IMR-90 (cell line): ENCODE measurements at regions not wholly inside any gene's neighbourhood (a gene's known extent, or its start where the extent isn't known, plus 50 kb on each side); places are given as distances from the start of the nearest gene placed in this dataset.

Experiments used
- ATAC-seq: fragments of 200-7000 bp; cut with Tn5 transposase; 2 replicates; pipeline ENCODE4 v1.9.1; 2020; ENCODE audit warnings: low read depth, mild to moderate bottlenecking, moderate library complexity
- BruUV-seq: library from RNA; stranded (reverse); fragments of 400-500 nt; replicated peaks from 2 replicates; lab custom pipeline; 2021; lab: Mats Ljungman, UMichigan
- CTCF ChIA-PET: fragments of 300-600 bp; formaldehyde crosslinking; extraction: SDS; loops from one replicate; lab custom pipeline; 2021; ENCODE audit warnings: antibody characterized with exemption; lab: Yijun Ruan, JAX
- POLR2A ChIA-PET: fragments of 300-600 bp; sonication (Branson Sonifier 250); formaldehyde crosslinking; loops from one replicate; lab custom pipeline; 2022; ENCODE audit warnings: antibody characterized with exemption; ENCODE audit not compliant: unreplicated experiment; lab: Charles Lee
- DNase-seq: peaks from one replicate; pipeline ENCODE4 v3.0.0; 2013
- H2AFZ ChIP-seq: replicated peaks from 2 replicates; pipeline ENCODE3; 2013; ENCODE audit warnings: low read length, mild to moderate bottlenecking; ENCODE audit not compliant: poor library complexity
- H2AK5ac ChIP-seq: 2 replicates; pipeline ENCODE4 v1.6.1; 2013; ENCODE audit warnings: low read depth, low read length, inconsistent platforms
- H2AK9ac ChIP-seq: replicated peaks from 2 replicates; pipeline ENCODE3; 2013; ENCODE audit warnings: mild to moderate bottlenecking, low read depth, low read length, moderate library complexity; ENCODE audit not compliant: poor library complexity
- H2BK120ac ChIP-seq: 2 replicates; pipeline ENCODE4 v1.6.1; 2013; ENCODE audit warnings: low read depth, low read length, inconsistent platforms
- H2BK15ac ChIP-seq: 3 replicates; pipeline ENCODE4 v1.6.1; 2013; ENCODE audit warnings: low read depth, low read length, inconsistent platforms
- H2BK20ac ChIP-seq: 2 replicates; pipeline ENCODE4 v1.6.1; 2013; ENCODE audit warnings: low read depth, mild to moderate bottlenecking, inconsistent platforms, low read length, moderate library complexity
- H2BK5ac ChIP-seq: 2 replicates; pipeline ENCODE4 v1.6.1; 2013; ENCODE audit warnings: mild to moderate bottlenecking, low read depth, low read length, inconsistent platforms; ENCODE audit not compliant: poor library complexity, severe bottlenecking
- H3K14ac ChIP-seq: replicated peaks from 2 replicates; pipeline ENCODE4 v1.6.1; 2013; ENCODE audit warnings: low read depth, low read length, inconsistent platforms
- H3K18ac ChIP-seq: 2 replicates; pipeline ENCODE4 v1.6.1; 2013; ENCODE audit warnings: low read depth, low read length, control low read depth
- H3K23ac ChIP-seq: 2 replicates; pipeline ENCODE4 v1.6.1; 2013; ENCODE audit warnings: low read depth, low read length, inconsistent platforms
- H3K27ac ChIP-seq: 2 replicates; pipeline ENCODE4 v1.5.1; 2013; ENCODE audit warnings: mild to moderate bottlenecking, control low read depth, low read length; ENCODE audit not compliant: insufficient read depth
- H3K27me3 ChIP-seq: 2 replicates; pipeline ENCODE4 v1.6.1; 2013; ENCODE audit warnings: low read length; ENCODE audit not compliant: control insufficient read depth, insufficient read depth
- H3K36me3 ChIP-seq: 2 replicates; pipeline ENCODE4 v1.6.1; 2013; ENCODE audit warnings: low read length, mixed read lengths; ENCODE audit not compliant: control insufficient read depth, insufficient read depth
- H3K4ac ChIP-seq: 2 replicates; pipeline ENCODE4 v1.6.1; 2013; ENCODE audit warnings: low read depth, low read length, inconsistent platforms
- H3K4me1 ChIP-seq: 2 replicates; pipeline ENCODE4 v1.6.1; 2013; ENCODE audit warnings: low read length, mixed read lengths; ENCODE audit not compliant: control insufficient read depth, insufficient read depth
- H3K4me2 ChIP-seq: 2 replicates; pipeline ENCODE4 v1.6.1; 2013; ENCODE audit warnings: low read depth, mild to moderate bottlenecking, control low read depth, low read length, moderate library complexity
- H3K4me3 ChIP-seq: 2 replicates; pipeline ENCODE4 v1.5.1; 2013; ENCODE audit warnings: low read depth, mild to moderate bottlenecking, control low read depth, low read length, moderate library complexity; ENCODE audit not compliant: insufficient read depth
- H3K56ac ChIP-seq: 2 replicates; pipeline ENCODE4 v1.6.1; 2013; ENCODE audit warnings: low read length, inconsistent platforms; ENCODE audit not compliant: insufficient read depth; ENCODE audit errors: extremely low read depth
- H3K79me1 ChIP-seq, 2 experiments: 2 replicates each; pipeline ENCODE4 v1.6.1; 2013; ENCODE audit warnings: low read length in 2 of 2, inconsistent platforms in 1 of 2, low read depth in 1 of 2
- H3K9ac ChIP-seq: 2 replicates; pipeline ENCODE4 v1.6.1; 2013; ENCODE audit warnings: low read depth, low read length, control low read depth
- H3K9me1 ChIP-seq: 2 replicates; pipeline ENCODE4 v1.6.1; 2013; ENCODE audit warnings: low read length, inconsistent platforms; ENCODE audit not compliant: insufficient read depth
- H3K9me3 ChIP-seq: 2 replicates; pipeline ENCODE4 v1.6.1; 2013; ENCODE audit warnings: low read length; ENCODE audit not compliant: control insufficient read depth, insufficient read depth
- H4K20me1 ChIP-seq: 2 replicates; pipeline ENCODE4 v1.6.1; 2013; ENCODE audit warnings: low read length, inconsistent platforms; ENCODE audit not compliant: insufficient read depth
- H4K5ac ChIP-seq: 2 replicates; pipeline ENCODE4 v1.6.1; 2013; ENCODE audit warnings: mild to moderate bottlenecking, low read depth, low read length, control low read depth
- H4K8ac ChIP-seq, 2 experiments: 2 replicates each; pipeline ENCODE4 v1.6.1; 2013; ENCODE audit warnings: low read depth in 2 of 2, low read length in 2 of 2, control low read depth in 1 of 2, inconsistent platforms in 1 of 2
- H4K91ac ChIP-seq: 2 replicates; pipeline ENCODE4 v1.6.1; 2013; ENCODE audit warnings: low read depth, low read length, inconsistent platforms; ENCODE audit not compliant: insufficient read depth
- BHLHE40 ChIP-seq: fragments of 150-350 bp; IDR thresholded peaks from 2 replicates; pipeline ENCODE4 v1.6.1; 2016; ENCODE audit warnings: mild to moderate bottlenecking, low read depth, low read length
- CHD1 ChIP-seq: IDR thresholded peaks from 2 replicates; pipeline ENCODE4 v1.6.1; 2012; ENCODE audit warnings: low read depth, low read length, improper control_type of control experiment
- FOS ChIP-seq: fragments of 150-350 bp; IDR thresholded peaks from 2 replicates; pipeline ENCODE4 v1.6.1; 2016; ENCODE audit warnings: low read depth, low read length
- MAFK ChIP-seq: IDR thresholded peaks from 2 replicates; pipeline ENCODE4 v1.6.1; 2012; ENCODE audit warnings: low read depth, low read length, improper control_type of control experiment
- MAZ ChIP-seq: IDR thresholded peaks from 2 replicates; pipeline ENCODE4 v1.6.1; 2012; ENCODE audit warnings: low read depth, mild to moderate bottlenecking, low read length, improper control_type of control experiment, moderate library complexity, borderline replicate concordance
- MXI1 ChIP-seq: IDR thresholded peaks from 2 replicates; pipeline ENCODE4 v1.6.1; 2012; ENCODE audit warnings: low read depth, mild to moderate bottlenecking, low read length, moderate library complexity, borderline replicate concordance
- POLR2A ChIP-seq: IDR thresholded peaks from 2 replicates; pipeline ENCODE4 v1.6.1; 2012; ENCODE audit warnings: mild to moderate bottlenecking, low read depth, low read length
- RAD21 ChIP-seq: IDR thresholded peaks from 2 replicates; pipeline ENCODE4 v1.6.1; 2012; ENCODE audit warnings: low read length, improper control_type of control experiment
- RCOR1 ChIP-seq: IDR thresholded peaks from 2 replicates; pipeline ENCODE4 v1.6.1; 2012; ENCODE audit warnings: mild to moderate bottlenecking, low read length, improper control_type of control experiment; ENCODE audit not compliant: insufficient replicate concordance
- RFX5 ChIP-seq: IDR thresholded peaks from 2 replicates; pipeline ENCODE4 v1.8.0; 2012; ENCODE audit warnings: low read depth, mild to moderate bottlenecking, low read length, moderate library complexity
- SMC3 ChIP-seq: fragments of 150-350 bp; IDR thresholded peaks from 2 replicates; pipeline ENCODE4 v1.6.1; 2016; ENCODE audit warnings: low read depth, mild to moderate bottlenecking, antibody characterized with exemption, low read length, moderate library complexity
- WGBS, 2 experiments: methylation state at CpG; one replicate each; pipeline versions ENCODE4 v1.1.5 to v1.1.7; 2013; ENCODE audit warnings: missing lambda C conversion rate in 2 of 2; ENCODE audit not compliant: insufficient read length in 1 of 2; ENCODE audit errors: extremely low coverage in 2 of 2; 5-methylcytosine and 5-hydroxymethylcytosine counted together
- dilution Hi-C: fragments of 300-500 bp; cut with HindIII; formaldehyde crosslinking; loops from one replicate; pipeline ENCODE4 v1.14.3; 2018; ENCODE audit warnings: low sequenced_read_pairs; ENCODE audit not compliant: unreplicated experiment
- in situ Hi-C: fragments of 300-500 bp; cut with MboI; formaldehyde crosslinking; loops from 3 replicates; pipeline ENCODE4 v1.14.3; 2019; ENCODE audit warnings: low sequenced_read_pairs, inconsistent platforms, mixed read lengths
- intact Hi-C: fragments of 100-400 bp; cut with micrococcal nuclease; formaldehyde crosslinking; loops from 2 replicates; pipeline ENCODE4 v1.10.0; 2022
- TF ChIP-seq, protein P1 (sequence below): fragments of 150-350 bp; IDR thresholded peaks from 2 replicates; pipeline ENCODE4 v1.6.1; 2016; ENCODE audit warnings: low read depth, mild to moderate bottlenecking, low read length, moderate library complexity, borderline replicate concordance
- TF ChIP-seq, protein P2 (sequence below): fragments of 150-350 bp; IDR thresholded peaks from 2 replicates; pipeline ENCODE4 v1.6.1; 2017; ENCODE audit warnings: mild to moderate bottlenecking, antibody characterized with exemption, low read length, low read depth
- TF ChIP-seq, protein P3 (sequence below): conservative IDR thresholded peaks from 2 replicates; pipeline ENCODE4 v1.5.1; 2012; ENCODE audit warnings: mild to moderate bottlenecking, low read depth, low read length, improper control_type of control experiment

DNA sequence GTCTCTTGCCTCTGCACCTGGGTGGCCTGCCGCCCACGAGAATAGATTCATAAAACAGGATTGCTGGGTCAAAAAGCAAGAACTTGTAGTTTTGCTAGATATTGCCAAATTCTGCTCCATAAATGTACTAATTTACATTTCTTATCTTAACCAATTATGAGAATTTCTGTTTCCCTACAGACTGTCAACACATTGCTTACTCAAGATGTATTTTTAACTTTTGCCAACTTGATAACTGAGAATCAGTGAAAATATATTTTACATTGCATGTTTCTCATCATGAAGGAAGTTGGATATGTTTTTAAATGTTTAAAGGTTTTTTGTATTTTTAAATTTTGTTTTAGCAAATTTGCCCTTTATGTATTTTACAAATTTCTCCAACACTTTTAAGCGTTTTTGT, 664.8 kb downstream of the MMUT start:
- Histone ChIP-seq H3K56ac (no peak overlapping the region), H3K9me1 (no peaks in the 10 kb centered on the region), H3K18ac (no peak overlapping the region), H3K79me1 (no peaks in the 10 kb centered on the region), H2AK9ac (no peak overlapping the region), H2BK120ac (no peak overlapping the region), H3K14ac (no peak overlapping the region), H4K5ac (no peak overlapping the region), H4K8ac (no peak overlapping the region), H3K27me3 (no peaks in the 10 kb centered on the region), H3K23ac (no peak overlapping the region), H3K4me1 (no peaks in the 10 kb centered on the region), H2BK5ac (no peak overlapping the region), H2BK20ac (no peak overlapping the region), H2BK15ac (no peak overlapping the region), H3K4me2 (no peak overlapping the region), H3K4ac (no peak overlapping the region), H2AFZ (no peak overlapping the region), H3K36me3 (no peaks in the 10 kb centered on the region), H3K4me3 (no peak overlapping the region), H4K20me1 (no peaks in the 10 kb centered on the region), H4K91ac (no peak overlapping the region), H2AK5ac (no peak overlapping the region), H3K27ac (no peak overlapping the region), H3K9ac (no peak overlapping the region), H3K9me3 (no peaks in the 10 kb centered on the region)
- ChIA-PET CTCF (no interaction called here), POLR2A (no interaction called here)
- in situ Hi-C loops: no loop called here
- TF ChIP-seq POLR2A: no peak
- TF ChIP-seq, protein P1, sequence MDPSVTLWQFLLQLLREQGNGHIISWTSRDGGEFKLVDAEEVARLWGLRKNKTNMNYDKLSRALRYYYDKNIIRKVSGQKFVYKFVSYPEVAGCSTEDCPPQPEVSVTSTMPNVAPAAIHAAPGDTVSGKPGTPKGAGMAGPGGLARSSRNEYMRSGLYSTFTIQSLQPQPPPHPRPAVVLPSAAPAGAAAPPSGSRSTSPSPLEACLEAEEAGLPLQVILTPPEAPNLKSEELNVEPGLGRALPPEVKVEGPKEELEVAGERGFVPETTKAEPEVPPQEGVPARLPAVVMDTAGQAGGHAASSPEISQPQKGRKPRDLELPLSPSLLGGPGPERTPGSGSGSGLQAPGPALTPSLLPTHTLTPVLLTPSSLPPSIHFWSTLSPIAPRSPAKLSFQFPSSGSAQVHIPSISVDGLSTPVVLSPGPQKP: no peak
- TF ChIP-seq BHLHE40: no peak
- TF ChIP-seq RFX5: no peak
- no peak for TF ChIP-seq CHD1
- TF ChIP-seq MAFK: no peak
- no peak for TF ChIP-seq SMC3
- no peak for TF ChIP-seq FOS
- no peak for TF ChIP-seq RAD21
- TF ChIP-seq MXI1: no peak
- no peak for TF ChIP-seq RCOR1
- TF ChIP-seq, protein P2, sequence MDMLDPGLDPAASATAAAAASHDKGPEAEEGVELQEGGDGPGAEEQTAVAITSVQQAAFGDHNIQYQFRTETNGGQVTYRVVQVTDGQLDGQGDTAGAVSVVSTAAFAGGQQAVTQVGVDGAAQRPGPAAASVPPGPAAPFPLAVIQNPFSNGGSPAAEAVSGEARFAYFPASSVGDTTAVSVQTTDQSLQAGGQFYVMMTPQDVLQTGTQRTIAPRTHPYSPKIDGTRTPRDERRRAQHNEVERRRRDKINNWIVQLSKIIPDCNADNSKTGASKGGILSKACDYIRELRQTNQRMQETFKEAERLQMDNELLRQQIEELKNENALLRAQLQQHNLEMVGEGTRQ: no peak
- no peak for TF ChIP-seq MAZ
- TF ChIP-seq, protein P3, sequence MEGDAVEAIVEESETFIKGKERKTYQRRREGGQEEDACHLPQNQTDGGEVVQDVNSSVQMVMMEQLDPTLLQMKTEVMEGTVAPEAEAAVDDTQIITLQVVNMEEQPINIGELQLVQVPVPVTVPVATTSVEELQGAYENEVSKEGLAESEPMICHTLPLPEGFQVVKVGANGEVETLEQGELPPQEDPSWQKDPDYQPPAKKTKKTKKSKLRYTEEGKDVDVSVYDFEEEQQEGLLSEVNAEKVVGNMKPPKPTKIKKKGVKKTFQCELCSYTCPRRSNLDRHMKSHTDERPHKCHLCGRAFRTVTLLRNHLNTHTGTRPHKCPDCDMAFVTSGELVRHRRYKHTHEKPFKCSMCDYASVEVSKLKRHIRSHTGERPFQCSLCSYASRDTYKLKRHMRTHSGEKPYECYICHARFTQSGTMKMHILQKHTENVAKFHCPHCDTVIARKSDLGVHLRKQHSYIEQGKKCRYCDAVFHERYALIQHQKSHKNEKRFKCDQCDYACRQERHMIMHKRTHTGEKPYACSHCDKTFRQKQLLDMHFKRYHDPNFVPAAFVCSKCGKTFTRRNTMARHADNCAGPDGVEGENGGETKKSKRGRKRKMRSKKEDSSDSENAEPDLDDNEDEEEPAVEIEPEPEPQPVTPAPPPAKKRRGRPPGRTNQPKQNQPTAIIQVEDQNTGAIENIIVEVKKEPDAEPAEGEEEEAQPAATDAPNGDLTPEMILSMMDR: no peak
- no TSS peak for BruUV-seq
- ATAC-seq: no peak
- DNase-seq: no peak
- dilution Hi-C loops: no loop called here
- intact Hi-C loops: no loop called here
- no CpG with 5 or more reads among the region's 3 CpGs for WGBS, 2 experiments
